HFF-Myc (cell line): ENCODE measurements at regions not wholly inside any gene's neighbourhood (a gene's known extent, or its start where the extent isn't known, plus 50 kb on each side); places are given as distances from the start of the nearest gene placed in this dataset.
"Not testable (repeated sequence)": the region's sequence is repeated elsewhere in the genome, so short reads cannot be mapped to it uniquely, and the experiment has no call there.

Experiments used
- DNase-seq: peaks from one replicate; pipeline ENCODE4 v3.0.0-alpha.2; 2011; ENCODE audit warnings: low read depth; ENCODE audit errors: extremely low read depth
- H3K4me3 ChIP-seq: replicated peaks from 2 replicates; pipeline ENCODE4 v1.5.1; 2011; ENCODE audit warnings: low read depth, mild to moderate bottlenecking, control low read depth, low read length
- CTCF ChIP-seq: IDR thresholded peaks from 2 replicates; pipeline ENCODE4 v1.5.1; 2012; ENCODE audit warnings: mild to moderate bottlenecking, low read depth, low read length, control low read depth; ENCODE audit errors: missing control alignments

DNA sequence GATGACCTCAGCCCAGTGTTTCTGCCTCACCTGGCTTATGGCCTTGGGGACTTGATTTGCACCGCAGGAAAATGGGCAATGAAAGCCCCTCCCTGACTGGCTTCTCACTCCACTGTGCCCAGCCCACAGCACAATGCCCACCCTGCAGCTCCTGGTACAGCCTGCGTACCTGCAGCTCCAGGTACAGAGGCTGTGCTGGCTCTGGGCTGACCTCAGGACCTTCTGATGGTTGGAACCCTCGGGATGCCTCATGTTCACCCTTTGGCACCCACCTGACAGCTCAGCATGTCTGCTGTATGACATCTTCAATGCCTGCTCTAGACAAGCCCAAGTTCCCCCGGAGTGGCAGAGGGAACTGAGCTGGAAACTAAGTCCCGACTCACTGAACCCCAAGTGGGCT is 87.1 kb downstream of the ALG10 start:
- H3K4me3 ChIP-seq: no peak overlapping the region
- DNase-seq: no peak
- no peak for TF ChIP-seq CTCF

- not testable (repeated sequence) for DNase-seq, H3K4me3 ChIP-seq
Measured at GRCh38 chr12:34109909-34110531, 87.7 kb downstream of the ALG10 start.

GRCh38 chr12:34119366-34119765 is 97.1 kb downstream of the ALG10 start:
- TF ChIP-seq CTCF: no peak

GRCh38 chr12:34121360-34121759 is 99.1 kb downstream of the ALG10 start:
- no peak for DNase-seq
- TF ChIP-seq CTCF: no peak
- H3K4me3 ChIP-seq: no peak overlapping the region

More at GRCh38 chr12:34119366-34119765, 97.1 kb downstream of the ALG10 start:
- H3K4me3 ChIP-seq: no peak overlapping the region
- DNase-seq: no peak

DNA sequence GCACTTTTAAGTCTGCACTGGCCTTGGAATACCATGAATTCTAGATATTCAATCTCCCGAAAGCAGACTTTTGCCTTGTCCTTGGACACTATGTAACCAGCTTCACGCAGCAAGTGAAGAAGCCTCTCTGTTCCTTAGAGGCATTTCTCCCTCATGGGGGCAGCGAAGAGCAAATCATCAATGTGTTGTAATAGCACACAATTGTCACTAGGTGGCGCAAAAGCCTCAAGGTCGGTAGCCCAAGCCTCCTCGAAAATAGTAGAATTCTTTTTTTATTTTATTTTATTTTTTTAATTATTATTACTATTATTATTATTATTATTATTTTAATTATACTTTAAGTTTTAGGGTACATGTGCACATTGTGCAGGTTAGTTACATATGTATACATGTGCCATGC is 100.8 kb downstream of the ALG10 start:
- peak; percentile 9 for DNase-seq
- TF ChIP-seq CTCF: peak; percentile 77
- not testable (repeated sequence) for H3K4me3 ChIP-seq

GRCh38 chr12:34124608-34125007 is 102.3 kb downstream of the ALG10 start:
- H3K4me3 ChIP-seq: no peak overlapping the region
- no peak for TF ChIP-seq CTCF
- DNase-seq: no peak

- no peak overlapping the region for H3K4me3 ChIP-seq
- DNase-seq: no peak
- no peak for TF ChIP-seq CTCF
Measured at GRCh38 chr12:34126239-34126641, 103.9 kb downstream of the ALG10 start.
